ENCODE measurements at regions not wholly inside any gene's neighbourhood (a gene's known extent, or its start where the extent isn't known, plus 50 kb on each side); places are given as distances from the start of the nearest gene placed in this dataset.

GRCh38 chr4:16442296-16442695 lies 216.0 kb upstream of the TAPT1 start:
- Histone ChIP-seq H3K4me3 (replicated peaks in 1 of 3) (no peak overlapping the region), H3K27me3 (no peaks in the 10 kb centered on the region), H3K36me3 (no peaks in the 10 kb centered on the region), H3K4me1 (peaks cover 6 to 7% of the 10 kb centered on the region in 2 donors), H3K27ac (no peak overlapping the region), H3K9me3 (no peaks in the 10 kb centered on the region)
- WGBS, 2 donors = 47 to 87% methylated on average over 1 of the region's 1 CpG
- intact Hi-C loops (cut with DNase I) = loop anchor here (5.0 kb wide), 1 partner anchor 150 kb away; no protein-coding TSS in a partner anchor
- DNase-seq = no peak
- TF ChIP-seq CTCF (IDR thresholded peaks at IDR 0.05) (no peak), POLR2A (IDR thresholded peaks at IDR 0.05) (no peak)

GRCh38 chr4:16439768-16440167 lies 213.5 kb upstream of the TAPT1 start:
- no peaks in the 10 kb centered on the region for H3K27me3 ChIP-seq
- no peak for DNase-seq
- intact Hi-C loops (cut with DNase I) = loop anchor here (5.0 kb wide), 1 partner anchor 147 kb away; no protein-coding TSS in a partner anchor

GRCh38 chr4:16438986-16439385 lies 212.7 kb upstream of the TAPT1 start:
- intact Hi-C loops (cut with DNase I) = no loop called here
- no peak overlapping the region for H3K27ac ChIP-seq
- peaks cover 6 to 7% of the 10 kb centered on the region in 2 donors for H3K4me1 ChIP-seq

More at GRCh38 chr4:16439768-16440167, 213.5 kb upstream of the TAPT1 start:
- 32 to 75% methylated on average over 1 of the region's 1 CpG for whole genome bisulfite sequencing, 2 donors
- H3K4me3 ChIP-seq (replicated peaks in 1 of 3) = no peak overlapping the region
- TF ChIP-seq POLR2A (IDR thresholded peaks at IDR 0.05) (no peak), CTCF (IDR thresholded peaks at IDR 0.05) (no peak)
- H3K27ac ChIP-seq = no peak overlapping the region
- no peaks in the 10 kb centered on the region for H3K36me3 ChIP-seq
- H3K4me1 ChIP-seq = peaks cover 6 to 7% of the 10 kb centered on the region in 2 donors
- no peaks in the 10 kb centered on the region for H3K9me3 ChIP-seq

GRCh38 chr4:16437836-16438235 lies 211.6 kb upstream of the TAPT1 start:
- intact Hi-C loops (cut with DNase I) = no loop called here

More at GRCh38 chr4:16438986-16439385, 212.7 kb upstream of the TAPT1 start:
- DNase-seq = no peak
- Histone ChIP-seq H3K4me3 (replicated peaks in 1 of 3) (no peak overlapping the region), H3K9me3 (no peaks in the 10 kb centered on the region), H3K36me3 (no peaks in the 10 kb centered on the region), H3K27me3 (no peaks in the 10 kb centered on the region)
- TF ChIP-seq CTCF (IDR thresholded peaks at IDR 0.05) = no peak
- TF ChIP-seq POLR2A (IDR thresholded peaks at IDR 0.05) = no peak

GRCh38 chr4:16431866-16432265 lies 205.6 kb upstream of the TAPT1 start:
- no peak overlapping the region for H3K27ac ChIP-seq
- no peaks in the 10 kb centered on the region for H3K36me3 ChIP-seq
- DNase-seq = no peak
- H3K9me3 ChIP-seq = no peaks in the 10 kb centered on the region
- no peaks in the 10 kb centered on the region for H3K27me3 ChIP-seq
- TF ChIP-seq CTCF (IDR thresholded peaks at IDR 0.05) = no peak
- TF ChIP-seq POLR2A (IDR thresholded peaks at IDR 0.05) = no peak
- no peak overlapping the region for H3K4me3 ChIP-seq (replicated peaks in 1 of 3)
- intact Hi-C loops (cut with DNase I) = no loop called here
- H3K4me1 ChIP-seq = no peaks in the 10 kb centered on the region

More at GRCh38 chr4:16437836-16438235, 211.6 kb upstream of the TAPT1 start:
- WGBS, 2 donors = 88% methylated on average over 2 of the region's 2 CpGs
- H3K27ac ChIP-seq = no peak overlapping the region
- H3K4me3 ChIP-seq (replicated peaks in 1 of 3) = no peak overlapping the region
- H3K36me3 ChIP-seq = no peaks in the 10 kb centered on the region
- H3K27me3 ChIP-seq = no peaks in the 10 kb centered on the region
- no peak for DNase-seq
- TF ChIP-seq POLR2A (IDR thresholded peaks at IDR 0.05) (no peak), CTCF (IDR thresholded peaks at IDR 0.05) (no peak)
- peaks cover 6 to 7% of the 10 kb centered on the region in 2 donors for H3K4me1 ChIP-seq
- no peaks in the 10 kb centered on the region for H3K9me3 ChIP-seq

All from thyroid gland (tissue), 4 donors.